Keratinocyte (primary cell): ENCODE measurements at regions not wholly inside any gene's neighbourhood (a gene's known extent, or its start where the extent isn't known, plus 50 kb on each side); places are given as distances from the start of the nearest gene placed in this dataset.
"Not testable (repeated sequence)": the region's sequence is repeated elsewhere in the genome, so short reads cannot be mapped to it uniquely, and the experiment has no call there.

Source experiments
- DNase-seq: peaks from one replicate; pipeline ENCODE4 v3.0.0-alpha.2; 2011; ENCODE audit warnings: low read depth, missing footprints, low spot score
- FAIRE-seq: peaks from 2 replicates; lab custom pipeline; 2011; peaks lifted over from hg19 to GRCh38; lab: Jason Lieb, UNC
- H2AFZ ChIP-seq: 2 replicates; pipeline ENCODE4 v1.6.0; 2012; ENCODE audit warnings: low read length, control low read depth, inconsistent platforms; ENCODE audit not compliant: control insufficient read depth
- H3K27ac ChIP-seq: 2 replicates; pipeline ENCODE4 v1.5.1; 2011; ENCODE audit warnings: low read length; ENCODE audit not compliant: control insufficient read depth, insufficient read depth
- H3K27me3 ChIP-seq: 3 replicates; pipeline ENCODE4 v1.6.0; 2011; ENCODE audit warnings: low read length; ENCODE audit not compliant: control insufficient read depth, insufficient read depth; ENCODE audit errors: extremely low read depth
- H3K36me3 ChIP-seq, 2 experiments: 2 replicates in 1 of 2; 3 replicates in 1 of 2; pipeline ENCODE4 v1.5.1; 2011; ENCODE audit warnings: low read length in 2 of 2, mild to moderate bottlenecking in 1 of 2; ENCODE audit not compliant: control insufficient read depth in 2 of 2, insufficient read depth in 2 of 2; ENCODE audit errors: extremely low read depth in 1 of 2
- H3K4me1 ChIP-seq: 3 replicates; pipeline ENCODE4 v1.5.1; 2011; ENCODE audit warnings: low read length; ENCODE audit not compliant: control insufficient read depth, insufficient read depth; ENCODE audit errors: extremely low read depth
- H3K4me2 ChIP-seq: 3 replicates; pipeline ENCODE4 v1.6.0; 2011; ENCODE audit warnings: low read depth, low read length; ENCODE audit not compliant: control insufficient read depth, insufficient read depth; ENCODE audit errors: extremely low read depth
- H3K4me3 ChIP-seq, 3 experiments: fragments of 200-600 bp in 1 of 3; sonication (generic) in 1 of 3; 2 replicates in 2 of 3; 3 replicates in 1 of 3; pipeline ENCODE4 v1.5.1; 2011 to 2016; ENCODE audit warnings: low read length in 3 of 3, mild to moderate bottlenecking in 3 of 3, control low read depth in 2 of 3, inconsistent platforms in 1 of 3, low read depth in 1 of 3, mixed read lengths in 1 of 3, mixed run types in 1 of 3, moderate library complexity in 1 of 3; ENCODE audit not compliant: control insufficient read depth in 2 of 3, insufficient read depth in 2 of 3; ENCODE audit errors: extremely low read depth in 1 of 3
- H3K79me2 ChIP-seq: 2 replicates; pipeline ENCODE4 v1.6.0; 2012; ENCODE audit warnings: low read length; ENCODE audit not compliant: control insufficient read depth, insufficient read depth
- H3K9ac ChIP-seq: 3 replicates; pipeline ENCODE4 v1.6.0; 2011; ENCODE audit warnings: low read length; ENCODE audit not compliant: control insufficient read depth, insufficient read depth; ENCODE audit errors: extremely low read depth
- H3K9me1 ChIP-seq: 3 replicates; pipeline ENCODE4 v1.6.0; 2011; ENCODE audit warnings: low read length; ENCODE audit not compliant: control insufficient read depth, insufficient read depth; ENCODE audit errors: extremely low read depth
- H3K9me3 ChIP-seq: 2 replicates; pipeline ENCODE4 v1.5.1; 2012; ENCODE audit warnings: low read depth, low read length; ENCODE audit not compliant: control insufficient read depth
- H4K20me1 ChIP-seq: 3 replicates; pipeline ENCODE4 v1.6.0; 2011; ENCODE audit warnings: low read length; ENCODE audit not compliant: control insufficient read depth, insufficient read depth; ENCODE audit errors: extremely low read depth
- EZH2 ChIP-seq: IDR thresholded peaks from one replicate; pipeline ENCODE4 v1.6.1; 2012; ENCODE audit warnings: inconsistent platforms, mild to moderate bottlenecking, low read length, moderate library complexity
- dilution Hi-C: fragments of 300-500 bp; cut with MboI; formaldehyde crosslinking; loops from one replicate; pipeline ENCODE4 v1.7.0; 2020; ENCODE audit warnings: low sequenced_read_pairs; ENCODE audit not compliant: extremely low pct_ligation_motif_present
- TF ChIP-seq, protein P1 (sequence below), 3 experiments: IDR thresholded peaks in 1 of 3; conservative IDR thresholded peaks in 1 of 3; optimal IDR thresholded peaks in 1 of 3; 2 replicates in 2 of 3; 3 replicates in 1 of 3; pipeline versions ENCODE3 to v1.5.1; 2011; ENCODE audit warnings: low read length in 3 of 3, mild to moderate bottlenecking in 3 of 3, moderate library complexity in 2 of 3, control low read depth in 1 of 3, inconsistent platforms in 1 of 3; ENCODE audit not compliant: insufficient read depth in 2 of 3; ENCODE audit errors: extremely low read depth in 1 of 3

DNA sequence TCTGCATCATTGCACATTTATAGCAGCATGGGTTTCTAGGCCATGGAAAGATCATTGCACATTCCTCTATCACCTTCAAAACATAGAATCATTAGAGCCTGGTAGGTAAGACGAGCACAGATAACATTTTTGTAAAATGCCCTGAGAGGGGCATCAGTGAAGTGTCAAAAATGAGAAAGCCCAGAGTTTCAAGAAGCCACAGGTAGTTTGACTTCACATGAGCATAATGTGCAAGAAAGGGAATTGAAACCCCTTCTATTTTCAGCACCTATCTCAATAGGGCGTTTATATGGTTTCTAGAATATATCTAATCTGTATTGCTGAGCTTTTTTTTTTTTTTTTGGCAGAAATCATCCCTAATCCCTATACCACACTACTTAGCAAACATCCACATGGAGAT lies 2441.7 kb downstream of the ARAP2 start:
- dilution Hi-C loops: no loop called here
- no peaks in the 10 kb centered on the region for H3K36me3 ChIP-seq
- no peak for FAIRE-seq

DNA sequence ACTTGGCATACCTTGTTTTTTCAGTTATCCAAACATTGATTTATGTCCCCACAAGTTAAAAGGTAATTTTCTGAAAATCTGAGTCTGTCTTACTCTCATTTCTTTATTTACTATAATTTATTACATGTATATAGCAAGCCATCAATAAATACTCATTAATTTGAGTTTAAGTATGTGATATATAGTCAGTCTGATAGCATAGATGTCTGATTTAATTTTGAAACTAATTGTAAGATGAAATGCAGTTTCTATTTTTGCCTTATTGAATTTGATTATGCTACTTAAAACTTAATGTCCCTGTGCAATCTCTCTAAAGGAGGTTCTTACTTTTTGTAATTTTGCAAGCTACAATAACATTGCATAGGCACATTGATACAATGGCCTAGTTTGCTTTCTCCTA lies 2418.6 kb downstream of the ARAP2 start:
- FAIRE-seq: no peak
- Histone ChIP-seq H3K4me2 (no peak overlapping the region), H3K9me3 (no peaks in the 10 kb centered on the region), H3K4me3 (no peak overlapping the region), H3K27me3 (no peaks in the 10 kb centered on the region), H3K36me3 (no peaks in the 10 kb centered on the region), H3K4me1 (no peaks in the 10 kb centered on the region), H3K79me2 (no peaks in the 10 kb centered on the region), H2AFZ (no peak overlapping the region), H3K27ac (no peak overlapping the region), H3K9me1 (no peaks in the 10 kb centered on the region), H4K20me1 (no peaks in the 10 kb centered on the region), H3K9ac (no peak overlapping the region)
- no peak for TF ChIP-seq EZH2
- TF ChIP-seq, protein P1, sequence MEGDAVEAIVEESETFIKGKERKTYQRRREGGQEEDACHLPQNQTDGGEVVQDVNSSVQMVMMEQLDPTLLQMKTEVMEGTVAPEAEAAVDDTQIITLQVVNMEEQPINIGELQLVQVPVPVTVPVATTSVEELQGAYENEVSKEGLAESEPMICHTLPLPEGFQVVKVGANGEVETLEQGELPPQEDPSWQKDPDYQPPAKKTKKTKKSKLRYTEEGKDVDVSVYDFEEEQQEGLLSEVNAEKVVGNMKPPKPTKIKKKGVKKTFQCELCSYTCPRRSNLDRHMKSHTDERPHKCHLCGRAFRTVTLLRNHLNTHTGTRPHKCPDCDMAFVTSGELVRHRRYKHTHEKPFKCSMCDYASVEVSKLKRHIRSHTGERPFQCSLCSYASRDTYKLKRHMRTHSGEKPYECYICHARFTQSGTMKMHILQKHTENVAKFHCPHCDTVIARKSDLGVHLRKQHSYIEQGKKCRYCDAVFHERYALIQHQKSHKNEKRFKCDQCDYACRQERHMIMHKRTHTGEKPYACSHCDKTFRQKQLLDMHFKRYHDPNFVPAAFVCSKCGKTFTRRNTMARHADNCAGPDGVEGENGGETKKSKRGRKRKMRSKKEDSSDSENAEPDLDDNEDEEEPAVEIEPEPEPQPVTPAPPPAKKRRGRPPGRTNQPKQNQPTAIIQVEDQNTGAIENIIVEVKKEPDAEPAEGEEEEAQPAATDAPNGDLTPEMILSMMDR (optimal IDR thresholded peaks at IDR 0.05 in 1 of 3, IDR thresholded peaks at IDR 0.05 in 1 of 3, conservative IDR thresholded peaks at IDR 0.05 in 1 of 3; ENCODE audit: extremely low read depth in 1 of 3, insufficient read depth in 2 of 3, low read length in 3 of 3): no peak
- dilution Hi-C loops: no loop called here
- no peak for DNase-seq

More for the DNA sequence above, 2441.7 kb downstream of the ARAP2 start:
- no peak for TF ChIP-seq EZH2
- TF ChIP-seq, protein P1 (optimal IDR thresholded peaks at IDR 0.05 in 1 of 3, IDR thresholded peaks at IDR 0.05 in 1 of 3, conservative IDR thresholded peaks at IDR 0.05 in 1 of 3; ENCODE audit: extremely low read depth in 1 of 3, insufficient read depth in 2 of 3, low read length in 3 of 3): no peak
- Histone ChIP-seq H3K4me1 (no peaks in the 10 kb centered on the region), H3K9ac (no peak overlapping the region), H3K9me1 (no peaks in the 10 kb centered on the region), H3K79me2 (no peaks in the 10 kb centered on the region), H3K9me3 (no peaks in the 10 kb centered on the region), H3K27ac (no peak overlapping the region), H3K4me3 (no peak overlapping the region), H4K20me1 (no peaks in the 10 kb centered on the region), H2AFZ (no peak overlapping the region), H3K27me3 (no peaks in the 10 kb centered on the region), H3K4me2 (no peak overlapping the region)
- DNase-seq: no peak

DNA sequence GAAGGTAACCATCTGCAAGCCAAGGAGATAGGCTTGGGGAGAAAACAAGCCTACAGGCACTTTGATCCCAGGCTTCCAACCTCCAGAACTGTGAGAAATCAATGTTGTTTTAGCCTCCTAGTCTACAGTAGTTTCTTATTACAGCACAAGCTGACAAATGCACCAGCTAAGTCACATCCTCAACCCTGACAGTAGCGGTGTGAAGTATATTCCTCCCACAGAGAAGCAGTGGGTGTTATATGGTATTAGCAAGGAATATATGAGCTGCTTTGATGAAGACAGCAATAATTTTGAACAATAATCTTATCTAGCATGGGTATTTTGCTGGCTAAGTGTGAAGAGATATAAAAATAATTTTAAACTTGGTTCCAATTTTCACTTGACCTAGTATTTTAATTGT lies 2415.0 kb downstream of the ARAP2 start:
- dilution Hi-C loops, DNase-seq, FAIRE-seq: not testable (repeated sequence)

More for the DNA sequence above, 2415.0 kb downstream of the ARAP2 start:
- H3K36me3 ChIP-seq, H3K4me3 ChIP-seq, H3K9me3 ChIP-seq, H3K27me3 ChIP-seq, H3K27ac ChIP-seq, H3K4me2 ChIP-seq, H3K9me1 ChIP-seq, H3K9ac ChIP-seq, H3K4me1 ChIP-seq, H3K79me2 ChIP-seq, H2AFZ ChIP-seq, H4K20me1 ChIP-seq: not testable (repeated sequence)
